C4-2B (cell line): ENCODE measurements at regions not wholly inside any gene's neighbourhood (a gene's known extent, or its start where the extent isn't known, plus 50 kb on each side); places are given as distances from the start of the nearest gene placed in this dataset.

Experiments used
- H3K27ac ChIP-seq: fragments of 450-650 bp; 2 replicates; pipeline ENCODE4 v1.5.1; 2017
- ZFX ChIP-seq: fragments of 450-650 bp; IDR thresholded peaks from 2 replicates; pipeline ENCODE4 v1.6.1; 2017
- TF ChIP-seq, protein P1 (sequence below): fragments of 450-650 bp; conservative IDR thresholded peaks from 2 replicates; pipeline ENCODE4 v1.5.1; 2017; ENCODE audit warnings: mild to moderate bottlenecking

DNA sequence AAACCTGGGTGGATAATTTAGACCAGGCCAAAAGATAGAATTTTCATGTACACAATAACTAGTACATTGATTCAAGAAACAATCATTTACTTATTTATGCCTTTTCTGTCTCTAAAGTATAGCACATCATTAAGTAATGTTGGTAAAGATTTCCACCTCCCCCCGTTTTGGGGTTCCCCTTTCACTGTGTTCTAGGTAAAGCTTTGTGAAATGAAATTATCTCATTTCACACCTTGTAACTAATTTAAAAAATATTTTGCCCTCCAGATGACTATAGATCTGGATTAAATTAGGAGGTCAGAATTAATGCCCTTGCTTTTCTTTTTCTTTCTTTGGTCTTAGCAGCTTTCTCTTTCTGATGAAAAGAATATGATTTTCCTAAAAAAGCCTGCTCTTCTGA is 328.5 kb upstream of the TBC1D5 start:
- no peak overlapping the region for H3K27ac ChIP-seq
- TF ChIP-seq, protein P1, sequence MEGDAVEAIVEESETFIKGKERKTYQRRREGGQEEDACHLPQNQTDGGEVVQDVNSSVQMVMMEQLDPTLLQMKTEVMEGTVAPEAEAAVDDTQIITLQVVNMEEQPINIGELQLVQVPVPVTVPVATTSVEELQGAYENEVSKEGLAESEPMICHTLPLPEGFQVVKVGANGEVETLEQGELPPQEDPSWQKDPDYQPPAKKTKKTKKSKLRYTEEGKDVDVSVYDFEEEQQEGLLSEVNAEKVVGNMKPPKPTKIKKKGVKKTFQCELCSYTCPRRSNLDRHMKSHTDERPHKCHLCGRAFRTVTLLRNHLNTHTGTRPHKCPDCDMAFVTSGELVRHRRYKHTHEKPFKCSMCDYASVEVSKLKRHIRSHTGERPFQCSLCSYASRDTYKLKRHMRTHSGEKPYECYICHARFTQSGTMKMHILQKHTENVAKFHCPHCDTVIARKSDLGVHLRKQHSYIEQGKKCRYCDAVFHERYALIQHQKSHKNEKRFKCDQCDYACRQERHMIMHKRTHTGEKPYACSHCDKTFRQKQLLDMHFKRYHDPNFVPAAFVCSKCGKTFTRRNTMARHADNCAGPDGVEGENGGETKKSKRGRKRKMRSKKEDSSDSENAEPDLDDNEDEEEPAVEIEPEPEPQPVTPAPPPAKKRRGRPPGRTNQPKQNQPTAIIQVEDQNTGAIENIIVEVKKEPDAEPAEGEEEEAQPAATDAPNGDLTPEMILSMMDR = no peak
- TF ChIP-seq ZFX = no peak

DNA sequence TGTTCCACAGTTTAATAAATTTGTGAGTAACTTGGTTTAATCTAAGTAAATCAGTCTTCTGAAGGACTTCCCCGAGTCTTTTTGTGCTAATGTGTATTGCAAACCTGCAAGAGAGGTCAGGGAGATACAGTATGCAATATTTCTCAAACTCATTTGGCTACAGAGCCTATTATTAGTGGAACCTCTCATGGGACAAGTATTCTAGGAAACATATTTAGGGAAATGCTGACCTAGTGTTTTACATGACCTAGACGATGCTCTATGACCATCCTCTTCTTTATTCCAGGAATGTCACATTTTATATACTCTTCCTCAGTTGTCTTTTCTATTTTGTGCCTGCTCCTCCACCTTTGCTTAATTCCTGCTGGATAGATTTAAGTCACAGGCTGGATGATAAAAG is 327.8 kb upstream of the TBC1D5 start:
- TF ChIP-seq, protein P1 = no peak
- no peak overlapping the region for H3K27ac ChIP-seq

DNA sequence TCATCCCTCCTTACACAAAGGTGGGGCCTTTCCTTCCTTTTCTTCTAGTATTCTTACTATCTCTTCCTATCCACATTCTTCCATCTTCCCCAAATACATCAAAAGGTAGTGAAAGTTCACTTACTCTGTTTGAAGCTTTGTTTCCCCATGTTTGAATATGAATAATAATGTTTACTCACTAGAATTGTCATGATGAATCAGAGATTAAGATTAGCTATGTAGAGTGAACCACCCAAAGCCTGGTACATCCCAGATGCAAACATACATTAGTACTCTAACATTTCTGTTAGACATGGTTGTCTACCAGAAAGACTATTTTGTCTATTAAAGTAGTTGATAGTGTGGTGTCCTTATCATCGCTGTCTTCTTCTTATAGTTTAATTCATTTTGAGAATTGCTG is 327.1 kb upstream of the TBC1D5 start:
- no peak for TF ChIP-seq ZFX
- TF ChIP-seq, protein P1 = no peak
- H3K27ac ChIP-seq = no peak overlapping the region

DNA sequence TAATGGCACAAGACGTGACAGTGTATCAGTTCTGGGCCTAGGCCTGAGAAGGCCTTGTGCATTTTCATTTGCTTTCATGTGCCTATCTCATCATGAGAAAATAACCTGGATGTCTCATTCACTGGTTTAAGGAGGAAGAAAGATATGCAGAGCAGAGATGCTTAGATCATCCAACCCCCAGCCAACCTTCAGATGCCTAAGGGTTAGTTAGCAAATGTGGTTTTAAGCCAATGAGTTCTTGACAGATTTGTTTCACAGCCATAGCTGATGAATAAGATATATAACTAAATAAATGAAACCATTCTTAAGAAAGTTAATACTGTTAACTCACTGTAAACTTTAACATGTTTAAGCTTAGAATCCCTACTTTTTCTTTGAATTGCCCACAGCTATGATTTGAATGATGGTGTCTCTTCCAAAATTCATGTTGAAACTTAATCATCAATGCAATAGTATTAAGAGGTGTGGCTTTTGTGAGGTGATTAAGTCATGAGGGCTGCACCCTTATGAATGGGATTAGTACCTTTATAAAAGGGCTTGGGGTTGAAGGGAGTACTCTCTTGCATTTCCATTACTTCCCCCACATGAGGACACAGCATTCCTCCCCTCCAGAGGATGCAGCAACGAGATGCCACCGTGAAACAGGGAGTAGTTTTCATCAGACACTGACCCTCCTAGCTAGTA is 324.6 kb upstream of the TBC1D5 start:
- TF ChIP-seq, protein P1 = no peak
- TF ChIP-seq ZFX = no peak
- H3K27ac ChIP-seq = no peak overlapping the region

DNA sequence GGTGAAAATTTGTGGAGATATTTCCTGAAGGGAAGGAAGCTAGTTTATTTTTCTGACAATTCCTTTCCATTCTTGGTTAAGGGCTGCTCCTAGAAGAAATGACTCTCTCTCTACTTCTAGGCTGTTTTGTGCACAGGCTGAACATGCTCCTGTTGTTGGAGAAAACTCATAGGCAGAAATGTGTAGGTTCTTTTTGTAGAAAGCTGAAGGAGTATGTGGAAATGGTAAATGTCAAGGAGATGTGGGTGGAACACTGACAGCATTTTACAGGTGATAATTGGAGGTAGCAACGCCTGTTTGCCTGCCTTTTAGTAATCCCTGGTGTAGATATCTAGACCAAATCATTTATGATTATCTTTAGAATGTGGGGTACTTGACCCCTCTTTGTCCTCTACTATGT is 322.2 kb upstream of the TBC1D5 start:
- H3K27ac ChIP-seq = no peak overlapping the region
- no peak for TF ChIP-seq ZFX
- TF ChIP-seq, protein P1 = no peak

DNA sequence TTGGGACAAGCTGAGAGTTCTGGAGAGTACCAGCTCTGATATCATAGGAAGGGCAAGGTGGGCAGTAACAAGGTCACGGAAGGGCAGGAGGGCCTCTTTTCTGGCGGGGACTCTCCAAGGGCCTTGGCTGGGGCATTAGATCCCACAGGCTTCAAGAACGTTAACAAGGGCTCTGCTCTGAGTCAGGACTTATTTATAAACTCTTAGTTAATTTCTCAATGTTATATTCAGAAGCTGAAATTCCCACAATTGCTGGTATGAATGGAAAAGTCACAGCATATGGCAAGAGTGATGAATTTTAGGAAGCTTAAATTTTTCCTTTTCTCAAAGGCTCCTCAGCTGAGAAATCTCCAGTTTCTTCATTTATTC is 320.2 kb upstream of the TBC1D5 start:
- H3K27ac ChIP-seq = no peak overlapping the region
- TF ChIP-seq, protein P1 = no peak
- no peak for TF ChIP-seq ZFX

DNA sequence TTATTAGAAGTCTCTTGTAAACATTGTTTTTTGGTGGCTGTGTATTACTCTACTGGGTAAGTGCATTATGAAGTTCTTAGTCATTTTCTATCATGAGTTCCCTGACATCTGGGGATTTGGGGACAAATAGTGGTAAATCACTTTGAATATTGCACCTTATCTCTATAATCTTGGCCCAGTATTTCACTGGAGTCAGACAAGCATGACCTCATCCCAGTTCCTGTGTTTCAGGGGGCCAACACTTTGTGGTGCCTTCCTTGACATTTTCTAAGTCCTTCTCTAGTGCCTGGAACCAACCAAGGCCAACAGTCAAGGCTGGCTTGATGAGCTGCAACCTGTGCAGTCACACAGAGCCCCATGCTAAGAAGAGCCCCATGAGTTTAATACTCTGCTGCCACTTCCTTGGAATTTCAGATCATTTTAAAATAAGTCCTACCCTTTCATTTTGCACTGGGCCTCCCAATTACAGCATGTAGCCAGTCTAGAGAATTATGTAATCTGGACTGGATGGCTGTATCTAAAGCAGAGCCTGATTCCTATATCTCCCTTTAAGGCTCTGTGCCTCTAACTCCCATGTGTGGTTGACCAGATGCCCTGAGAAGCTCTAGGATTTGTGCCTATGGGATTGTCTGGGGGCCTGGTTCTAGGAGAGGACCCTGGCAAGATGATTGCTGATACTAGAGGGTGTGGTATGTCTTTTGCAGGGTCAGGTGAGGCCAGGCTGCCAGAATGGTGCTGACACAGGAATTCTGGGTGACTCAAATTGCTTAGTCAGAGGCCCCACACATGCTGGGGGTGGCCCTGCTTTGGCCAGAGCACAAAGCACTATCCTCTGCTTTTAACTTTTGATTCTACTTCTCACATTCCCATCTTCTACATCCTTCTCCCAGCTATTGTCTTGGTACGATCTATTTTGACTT is 319.6 kb upstream of the TBC1D5 start:
- no peak overlapping the region for H3K27ac ChIP-seq
- TF ChIP-seq, protein P1 = no peak
- TF ChIP-seq ZFX = no peak
